B cell (primary cell): ENCODE measurements at regions not wholly inside any gene's neighbourhood (a gene's known extent, or its start where the extent isn't known, plus 50 kb on each side); places are given as distances from the start of the nearest gene placed in this dataset.

ENCODE experiments used
- ATAC-seq: fragments of 200-7000 bp; cut with Tn5 transposase; one replicate; pipeline ENCODE4 v1.10.0; 2021; ENCODE audit warnings: low read depth, mild to moderate bottlenecking, moderate number of reproducible peaks, moderate library complexity
- CTCF ChIA-PET: fragments of 350-600 bp; sonication (Branson Sonifier 250); formaldehyde crosslinking; loops from one replicate; lab custom pipeline; 2021; ENCODE audit warnings: antibody characterized with exemption, inconsistent platforms; lab: Charles Lee
- POLR2A ChIA-PET: fragments of 350-600 bp; sonication (Branson Sonifier 250); formaldehyde crosslinking; loops from one replicate; lab custom pipeline; 2021; ENCODE audit warnings: antibody characterized with exemption; lab: Charles Lee
- DNase-seq: peaks from one replicate; pipeline ENCODE4 v3.0.0; 2013
- H2AFZ ChIP-seq: 2 replicates; pipeline ENCODE4 v1.6.1; 2012; ENCODE audit warnings: mild to moderate bottlenecking, low read depth, low read length; ENCODE audit not compliant: insufficient read depth, poor library complexity, severe bottlenecking
- H3K27ac ChIP-seq, 2 donors: 1 replicate in 1 of 2; 2 replicates in 1 of 2; pipeline ENCODE4 v1.5.1; 2012 to 2013; ENCODE audit warnings: low read length in 2 of 2, mild to moderate bottlenecking in 2 of 2, moderate library complexity in 1 of 2
- H3K27me3 ChIP-seq, 4 experiments: fragments of 200-600 bp in 1 of 4; sonication (generic) in 1 of 4; replicated peaks in 1 of 4; 1 replicate in 2 of 4; 2 replicates in 2 of 4; pipeline versions ENCODE4 v1.6.1 to v1.7.0; 2013 to 2016; ENCODE audit warnings: low read length in 3 of 4, mild to moderate bottlenecking in 2 of 4, mixed read lengths in 1 of 4, moderate library complexity in 1 of 4; ENCODE audit not compliant: insufficient read depth in 4 of 4, control insufficient read depth in 3 of 4; ENCODE audit errors: control extremely low read depth in 1 of 4
- H3K36me3 ChIP-seq, 2 experiments: replicated peaks in 1 of 2; 1 replicate in 1 of 2; 2 replicates in 1 of 2; pipeline versions ENCODE4 v1.6.1 to v1.7.1; 2013; ENCODE audit warnings: low read length in 1 of 2; ENCODE audit not compliant: insufficient read depth in 2 of 2, control insufficient read depth in 1 of 2; ENCODE audit errors: control extremely low read depth in 1 of 2, extremely low read depth in 1 of 2
- H3K4me1 ChIP-seq, 2 donors: fragments of 200-600 bp in 1 of 2; sonication (generic) in 1 of 2; 1 replicate in 1 of 2; 2 replicates in 1 of 2; pipeline versions ENCODE4 v1.5.1 to v1.6.1; 2013 to 2017; ENCODE audit warnings: low read length in 2 of 2; ENCODE audit not compliant: control insufficient read depth in 2 of 2, insufficient read depth in 2 of 2
- H3K4me2 ChIP-seq: replicated peaks from 2 replicates; pipeline ENCODE3; 2012; ENCODE audit warnings: mild to moderate bottlenecking, low read depth, low read length; ENCODE audit not compliant: poor library complexity, severe bottlenecking
- H3K4me3 ChIP-seq, 5 experiments: fragments of 200-600 bp in 1 of 5; sonication (generic) in 1 of 5; 1 replicate in 3 of 5; 2 replicates in 2 of 5; pipeline versions ENCODE4 v1.5.1 to v1.7.0; 2011 to 2016; ENCODE audit warnings: low read length in 4 of 5, mild to moderate bottlenecking in 4 of 5, low read depth in 2 of 5, control low read depth in 1 of 5, moderate library complexity in 1 of 5; ENCODE audit not compliant: insufficient read depth in 1 of 5; ENCODE audit errors: control extremely low read depth in 1 of 5, extremely low read depth in 1 of 5
- H3K79me2 ChIP-seq: fragments of 200-600 bp; sonication (generic); one replicate; pipeline ENCODE4 v1.6.0; 2016; ENCODE audit warnings: low read length; ENCODE audit not compliant: control insufficient read depth, insufficient read depth
- H3K9ac ChIP-seq: fragments of 200-600 bp; sonication (generic); 2 replicates; pipeline ENCODE4 v1.6.1; 2017; ENCODE audit warnings: mild to moderate bottlenecking, low read length, moderate library complexity
- H3K9me3 ChIP-seq, 3 donors: one replicate each; pipeline versions ENCODE4 v1.6.1 to v1.7.1; 2013; ENCODE audit warnings: low read length in 2 of 3; ENCODE audit not compliant: control insufficient read depth in 2 of 3, insufficient read depth in 1 of 3; ENCODE audit errors: control extremely low read depth in 1 of 3
- H4K20me1 ChIP-seq: 2 replicates; pipeline ENCODE4 v1.6.0; 2012; ENCODE audit warnings: mild to moderate bottlenecking, low read length; ENCODE audit not compliant: insufficient read depth, control insufficient read depth, poor library complexity, severe bottlenecking
- H3K27ac Mint-ChIP-seq: one replicate; pipeline ENCODE4 v1.8.0; 2021; ENCODE audit warnings: mixed read lengths
- H3K27me3 Mint-ChIP-seq: one replicate; pipeline ENCODE4 v1.8.0; 2021; ENCODE audit warnings: mixed read lengths
- H3K4me1 Mint-ChIP-seq: one replicate; pipeline ENCODE4 v1.8.0; 2021; ENCODE audit warnings: mixed read lengths
- H3K4me3 Mint-ChIP-seq: one replicate; pipeline ENCODE4 v1.8.0; 2021; ENCODE audit warnings: mixed read lengths
- H3K9me3 Mint-ChIP-seq: one replicate; pipeline ENCODE4 v1.8.0; 2022; ENCODE audit warnings: mixed read lengths; ENCODE audit not compliant: insufficient read depth
- CTCF ChIP-seq: fragments of 200-600 bp; IDR thresholded peaks from one replicate; pipeline ENCODE4 v1.8.0; 2022; ENCODE audit warnings: antibody characterized with exemption, mild to moderate bottlenecking
- EZH2 ChIP-seq: IDR thresholded peaks from 2 replicates; pipeline ENCODE4 v1.6.1; 2012; ENCODE audit warnings: borderline replicate concordance, low read depth, mild to moderate bottlenecking, moderate library complexity, low read length; ENCODE audit not compliant: insufficient read depth, poor library complexity, severe bottlenecking
- WGBS: methylation state at CpG from one replicate; pipeline ENCODE4 v1.1.5; 2013; ENCODE audit warnings: missing lambda C conversion rate; ENCODE audit not compliant: insufficient coverage; 5-methylcytosine and 5-hydroxymethylcytosine counted together
- intact Hi-C: fragments of 100-400 bp; cut with micrococcal nuclease; formaldehyde crosslinking; loops from one replicate; pipeline ENCODE4 v1.10.0; 2022

GRCh38 chr4:162878096-162878495 lies 288.6 kb downstream of the NAF1 start:
- Histone ChIP-seq H3K36me3 (no peaks in the 10 kb centered on the region), H4K20me1 (no peaks in the 10 kb centered on the region), H3K4me3 (no peak overlapping the region), H3K4me2 (no peak overlapping the region), H2AFZ (no peak overlapping the region), H3K27ac (no peak overlapping the region), H3K27me3 (peaks cover 0 to 5% (median 0%) of the 10 kb centered on the region in 4 experiments), H3K9ac (no peak overlapping the region), H3K79me2 (no peaks in the 10 kb centered on the region), H3K9me3 (no peaks in the 10 kb centered on the region), H3K4me1 (no peaks in the 10 kb centered on the region)
- ATAC-seq (no peak), DNase-seq (no peak)
- ChIA-PET CTCF (no interaction called here), POLR2A (no interaction called here)
- WGBS: no CpG with 5 or more reads among the region's 1 CpG
- H3K9me3 Mint-ChIP-seq: no peaks in the 10 kb centered on the region
- H3K27me3 Mint-ChIP-seq: peaks cover 3% of the 10 kb centered on the region
- intact Hi-C loops: no loop called here
- H3K4me1 Mint-ChIP-seq: no peaks in the 10 kb centered on the region
- no peak overlapping the region for H3K4me3 Mint-ChIP-seq
- no peak overlapping the region for H3K27ac Mint-ChIP-seq
- TF ChIP-seq EZH2: no peak
- TF ChIP-seq CTCF: no peak

GRCh38 chr4:162874748-162875147 lies 291.9 kb downstream of the NAF1 start:
- Mint-ChIP-seq H3K4me3 (no peak overlapping the region), H3K27me3 (no peaks in the 10 kb centered on the region), H3K9me3 (peaks cover under 1% of the 10 kb centered on the region), H3K4me1 (no peaks in the 10 kb centered on the region), H3K27ac (no peak overlapping the region)
- CTCF ChIA-PET: no interaction called here
- Histone ChIP-seq H3K4me2 (no peak overlapping the region), H3K27me3 (peaks cover 0 to 5% (median 0%) of the 10 kb centered on the region in 4 experiments), H4K20me1 (no peaks in the 10 kb centered on the region), H3K9me3 (no peaks in the 10 kb centered on the region), H2AFZ (no peak overlapping the region), H3K4me1 (no peaks in the 10 kb centered on the region), H3K27ac (no peak overlapping the region), H3K79me2 (no peaks in the 10 kb centered on the region), H3K36me3 (no peaks in the 10 kb centered on the region), H3K4me3 (no peak overlapping the region), H3K9ac (no peak overlapping the region)
- no CpG with 5 or more reads among the region's 2 CpGs for WGBS
- TF ChIP-seq EZH2 (no peak), CTCF (no peak)
- ATAC-seq: no peak
- no peak for DNase-seq
- intact Hi-C loops: no loop called here
- POLR2A ChIA-PET: no interaction called here
